ENCODE measurements at regions not wholly inside any gene's neighbourhood (a gene's known extent, or its start where the extent isn't known, plus 50 kb on each side); places are given as distances from the start of the nearest gene placed in this dataset.

- TF ChIP-seq CTCF (IDR thresholded peaks at IDR 0.05): no peak
- TF ChIP-seq POLR2A (IDR thresholded peaks at IDR 0.05): no peak
These were observed 128.4 kb upstream of the PHYHIPL start for GRCh38 chr10:59047957-59048618.

Measured in suprapubic skin (tissue), 3 donors.